Neural cell (in vitro differentiated cells): ENCODE measurements at regions not wholly inside any gene's neighbourhood (a gene's known extent, or its start where the extent isn't known, plus 50 kb on each side); places are given as distances from the start of the nearest gene placed in this dataset.

Experiments
- CTCF ChIP-seq: fragments of 450-650 bp; IDR thresholded peaks from 2 replicates; pipeline ENCODE4 v1.5.1; 2014; ENCODE audit warnings: antibody characterized with exemption, mild to moderate bottlenecking, moderate library complexity; ENCODE audit not compliant: poor library complexity, severe bottlenecking
- TAF1 ChIP-seq: IDR thresholded peaks from 2 replicates; pipeline ENCODE4 v1.6.1; 2012; ENCODE audit warnings: low read depth

GRCh38 chr1:4003846-4004505 lies 103.9 kb upstream of the C1orf174 start:
- TF ChIP-seq TAF1 (no peak), CTCF (no peak)
